Vagina (tissue), 2 donors: ENCODE measurements at regions not wholly inside any gene's neighbourhood (a gene's known extent, or its start where the extent isn't known, plus 50 kb on each side); places are given as distances from the start of the nearest gene placed in this dataset.

ENCODE experiments used
- CTCF ChIP-seq, 3 experiments: fragments of 450-650 bp in 2 of 3; fragments of 200-600 bp in 1 of 3; sonication (generic) in 1 of 3; IDR thresholded peaks; one replicate each; pipeline ENCODE4 v1.5.1; 2017 to 2019; ENCODE audit warnings: antibody characterized with exemption in 3 of 3, mild to moderate bottlenecking in 2 of 3, moderate library complexity in 2 of 3
- POLR2A ChIP-seq, 2 donors: fragments of 450-650 bp; IDR thresholded peaks; one replicate each; pipeline ENCODE4 v1.6.1; 2017; ENCODE audit warnings: antibody characterized with exemption in 2 of 2, mild to moderate bottlenecking in 2 of 2, moderate library complexity in 2 of 2
- POLR2AphosphoS5 ChIP-seq, 2 donors: sonication (generic); formaldehyde crosslinking; IDR thresholded peaks; one replicate each; pipeline ENCODE4 v1.9.0; 2017; ENCODE audit warnings: antibody characterized with exemption in 2 of 2, mild to moderate bottlenecking in 2 of 2, low read depth in 1 of 2; ENCODE audit not compliant: insufficient read depth in 1 of 2

- TF ChIP-seq CTCF (IDR thresholded peaks at IDR 0.05) (no peak), POLR2A (IDR thresholded peaks at IDR 0.05) (no peak), POLR2AphosphoS5 (IDR thresholded peaks at IDR 0.05; ENCODE audit: insufficient read depth in 1 of 2, low read depth in 1 of 2) (no peak)
These were observed 413.5 kb upstream of the STXBP6 start for GRCh38 chr14:25463480-25463879.
